PC-9 (cell line): ENCODE measurements at regions not wholly inside any gene's neighbourhood (a gene's known extent, or its start where the extent isn't known, plus 50 kb on each side); places are given as distances from the start of the nearest gene placed in this dataset.

Source experiments
- BruUV-seq: library from RNA; stranded (reverse); fragments of 400-500 nt; replicated peaks from 2 replicates; lab custom pipeline; 2021; lab: Mats Ljungman, UMichigan
- CTCF ChIA-PET: fragments of 300-600 bp; sonication (Branson Sonifier 250); formaldehyde crosslinking; loops from one replicate; lab custom pipeline; 2022; ENCODE audit warnings: antibody characterized with exemption; lab: Charles Lee
- POLR2A ChIA-PET: fragments of 300-600 bp; sonication (Branson Sonifier 250); formaldehyde crosslinking; loops from one replicate; lab custom pipeline; 2022; ENCODE audit warnings: antibody characterized with exemption; ENCODE audit not compliant: unreplicated experiment; lab: Charles Lee
- DNase-seq, 2 experiments: peaks; one replicate each; pipeline versions ENCODE4 v3.0.0 to v3.0.0-alpha.2; 2015 to 2022; ENCODE audit warnings: mixed read lengths in 1 of 2
- H2AFZ ChIP-seq: fragments of 200-600 bp; sonication (generic); 2 replicates; pipeline ENCODE4 v1.8.1; 2017; ENCODE audit warnings: antibody characterized with exemption
- H3F3A ChIP-seq: fragments of 200-600 bp; sonication (generic); 2 replicates; pipeline ENCODE4 v1.8.1; 2017; ENCODE audit warnings: antibody characterized with exemption, mild to moderate bottlenecking, low read depth; ENCODE audit not compliant: insufficient read depth
- H3K27ac ChIP-seq: fragments of 200-600 bp; sonication (generic); 2 replicates; pipeline ENCODE4 v1.6.1; 2016; ENCODE audit warnings: mixed run types
- H3K27me3 ChIP-seq: fragments of 200-600 bp; sonication (generic); 2 replicates; pipeline ENCODE4 v1.6.1; 2016; ENCODE audit warnings: low read depth, mixed run types; ENCODE audit not compliant: insufficient read depth
- H3K36me3 ChIP-seq: fragments of 200-600 bp; sonication (generic); 2 replicates; pipeline ENCODE4 v1.6.1; 2016; ENCODE audit warnings: low read depth, mixed run types
- H3K4me1 ChIP-seq: fragments of 200-600 bp; sonication (generic); replicated peaks from 2 replicates; pipeline ENCODE4 v1.6.1; 2016; ENCODE audit warnings: mixed run types; ENCODE audit not compliant: insufficient read depth
- H3K4me2 ChIP-seq: fragments of 200-600 bp; sonication (generic); 2 replicates; pipeline ENCODE4 v1.6.1; 2017; ENCODE audit warnings: mixed run types
- H3K4me3 ChIP-seq: fragments of 200-600 bp; sonication (generic); 2 replicates; pipeline ENCODE4 v1.6.1; 2016; ENCODE audit warnings: mixed run types
- H3K79me2 ChIP-seq: fragments of 200-600 bp; sonication (generic); 2 replicates; pipeline ENCODE4 v1.6.1; 2017; ENCODE audit warnings: low read depth, mixed run types
- H3K9me2 ChIP-seq: fragments of 200-600 bp; sonication (generic); 2 replicates; pipeline ENCODE4 v1.8.1; 2017; ENCODE audit warnings: mild to moderate bottlenecking; ENCODE audit not compliant: insufficient read depth
- H3K9me3 ChIP-seq: fragments of 200-600 bp; sonication (generic); 2 replicates; pipeline ENCODE4 v1.8.1; 2016; ENCODE audit warnings: low read depth; ENCODE audit not compliant: insufficient read depth
- H4K20me1 ChIP-seq: fragments of 200-600 bp; sonication (generic); 2 replicates; pipeline ENCODE4 v1.8.1; 2017; ENCODE audit not compliant: insufficient read depth
- EZH2 ChIP-seq: fragments of 200-600 bp; sonication (generic); IDR thresholded peaks from 2 replicates; pipeline ENCODE4 v1.8.0; 2017; ENCODE audit warnings: antibody characterized with exemption, low read depth
- intact Hi-C: fragments of 100-400 bp; cut with micrococcal nuclease; formaldehyde crosslinking; loops from one replicate; pipeline ENCODE4 v1.10.0; 2022; ENCODE audit not compliant: unreplicated experiment
- TF ChIP-seq, protein P1 (sequence below): fragments of 200-600 bp; sonication (generic); conservative IDR thresholded peaks from 2 replicates; pipeline ENCODE4 v1.6.1; 2017; ENCODE audit warnings: mixed run types, antibody characterized with exemption, mild to moderate bottlenecking, moderate library complexity

DNA sequence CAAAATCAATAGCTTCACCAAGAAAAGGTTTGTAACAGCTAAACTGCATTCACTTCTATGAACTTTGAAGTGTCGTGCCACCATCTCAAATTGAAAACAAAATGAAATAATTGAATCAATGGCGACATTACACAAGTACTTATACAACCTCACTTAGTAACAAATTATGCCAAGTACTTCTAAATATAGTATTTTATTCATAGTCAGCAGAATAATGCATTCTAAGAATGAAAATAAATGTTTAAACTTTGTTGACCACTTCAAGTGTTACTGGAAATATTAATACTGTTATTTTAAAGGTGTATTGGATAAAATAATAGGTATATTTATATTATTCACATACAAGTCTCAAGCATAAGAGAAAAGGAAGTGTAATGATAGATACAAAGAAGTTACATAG is 280.1 kb upstream of the HTR1E start:
- Histone ChIP-seq H3K9me3 (no peaks in the 10 kb centered on the region), H4K20me1 (no peaks in the 10 kb centered on the region), H3K4me2 (no peak overlapping the region), H3K4me1 (no peaks in the 10 kb centered on the region), H3K4me3 (no peak overlapping the region), H3K36me3 (no peaks in the 10 kb centered on the region), H3K27me3 (no peaks in the 10 kb centered on the region), H3F3A (no peaks in the 10 kb centered on the region), H2AFZ (no peak overlapping the region), H3K27ac (no peak overlapping the region), H3K9me2 (no peaks in the 10 kb centered on the region), H3K79me2 (no peaks in the 10 kb centered on the region)
- ChIA-PET CTCF (no interaction called here), POLR2A (no interaction called here)
- TF ChIP-seq, protein P1, sequence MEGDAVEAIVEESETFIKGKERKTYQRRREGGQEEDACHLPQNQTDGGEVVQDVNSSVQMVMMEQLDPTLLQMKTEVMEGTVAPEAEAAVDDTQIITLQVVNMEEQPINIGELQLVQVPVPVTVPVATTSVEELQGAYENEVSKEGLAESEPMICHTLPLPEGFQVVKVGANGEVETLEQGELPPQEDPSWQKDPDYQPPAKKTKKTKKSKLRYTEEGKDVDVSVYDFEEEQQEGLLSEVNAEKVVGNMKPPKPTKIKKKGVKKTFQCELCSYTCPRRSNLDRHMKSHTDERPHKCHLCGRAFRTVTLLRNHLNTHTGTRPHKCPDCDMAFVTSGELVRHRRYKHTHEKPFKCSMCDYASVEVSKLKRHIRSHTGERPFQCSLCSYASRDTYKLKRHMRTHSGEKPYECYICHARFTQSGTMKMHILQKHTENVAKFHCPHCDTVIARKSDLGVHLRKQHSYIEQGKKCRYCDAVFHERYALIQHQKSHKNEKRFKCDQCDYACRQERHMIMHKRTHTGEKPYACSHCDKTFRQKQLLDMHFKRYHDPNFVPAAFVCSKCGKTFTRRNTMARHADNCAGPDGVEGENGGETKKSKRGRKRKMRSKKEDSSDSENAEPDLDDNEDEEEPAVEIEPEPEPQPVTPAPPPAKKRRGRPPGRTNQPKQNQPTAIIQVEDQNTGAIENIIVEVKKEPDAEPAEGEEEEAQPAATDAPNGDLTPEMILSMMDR = no peak
- no peak for TF ChIP-seq EZH2
- no TSS peak for BruUV-seq
- DNase-seq = no peak
- intact Hi-C loops = no loop called here

DNA sequence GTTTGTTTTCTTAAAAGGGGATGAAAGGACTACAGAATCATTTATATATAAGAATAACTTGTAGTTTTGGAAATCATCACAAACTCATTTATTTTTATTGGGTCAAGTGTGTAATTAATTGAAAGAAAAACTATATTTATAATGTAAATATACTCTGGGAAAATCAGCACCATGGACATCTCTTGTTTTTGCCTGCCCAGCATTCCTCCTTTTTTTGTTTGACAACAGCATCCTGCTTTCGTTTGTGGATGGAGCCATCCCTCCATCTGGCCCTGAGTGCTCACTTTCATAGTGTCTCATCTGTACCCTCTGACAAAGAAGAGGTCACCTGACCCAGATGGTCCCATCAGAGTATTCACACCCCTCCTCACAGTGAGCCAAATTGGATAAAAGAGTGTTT is 308.2 kb upstream of the HTR1E start:
- no peaks in the 10 kb centered on the region for H3K4me1 ChIP-seq
- no peaks in the 10 kb centered on the region for H3K27me3 ChIP-seq
- H3K9me3 ChIP-seq = no peaks in the 10 kb centered on the region
- no peak overlapping the region for H2AFZ ChIP-seq
- no peak overlapping the region for H3K4me2 ChIP-seq
- no peak overlapping the region for H3K4me3 ChIP-seq
- BruUV-seq = no TSS peak
- no peak for DNase-seq
- TF ChIP-seq EZH2 = no peak
- TF ChIP-seq, protein P1 = no peak
- H3K79me2 ChIP-seq = no peaks in the 10 kb centered on the region
- ChIA-PET CTCF (no interaction called here), POLR2A (no interaction called here)
- H4K20me1 ChIP-seq = no peaks in the 10 kb centered on the region
- intact Hi-C loops = no loop called here
- H3F3A ChIP-seq = no peaks in the 10 kb centered on the region
- no peaks in the 10 kb centered on the region for H3K9me2 ChIP-seq
- H3K27ac ChIP-seq = no peak overlapping the region
- no peaks in the 10 kb centered on the region for H3K36me3 ChIP-seq

DNA sequence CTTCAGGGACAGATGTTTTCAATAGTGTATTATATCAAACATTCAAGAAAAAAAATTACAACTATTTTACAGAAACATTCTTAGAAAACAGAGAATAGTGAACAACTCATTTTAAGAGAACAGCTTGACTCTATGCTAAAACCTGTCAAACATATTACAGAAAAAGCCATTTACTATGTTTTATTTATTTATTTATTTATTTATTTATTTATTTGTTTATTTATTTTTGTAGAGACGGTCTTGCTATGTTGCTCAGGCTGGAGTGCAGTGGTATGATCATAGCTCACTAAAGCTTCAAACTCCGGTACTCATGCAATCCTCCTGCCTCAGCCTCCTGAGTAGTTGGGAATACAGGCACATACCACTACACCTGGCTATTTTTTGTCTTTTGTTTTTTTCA is 317.9 kb upstream of the HTR1E start:
- no peak overlapping the region for H3K4me3 ChIP-seq
- TF ChIP-seq, protein P1 = no peak
- no peak for TF ChIP-seq EZH2
- no peaks in the 10 kb centered on the region for H3K36me3 ChIP-seq
- H3K4me1 ChIP-seq = no peaks in the 10 kb centered on the region
- no peaks in the 10 kb centered on the region for H3K9me2 ChIP-seq
- intact Hi-C loops = no loop called here
- H3K4me2 ChIP-seq = no peak overlapping the region
- no peak overlapping the region for H2AFZ ChIP-seq
- H3K79me2 ChIP-seq = no peaks in the 10 kb centered on the region
- H3F3A ChIP-seq = no peaks in the 10 kb centered on the region
- ChIA-PET POLR2A (no interaction called here), CTCF (no interaction called here)
- no peak for DNase-seq
- H3K9me3 ChIP-seq = no peaks in the 10 kb centered on the region
- no peak overlapping the region for H3K27ac ChIP-seq
- BruUV-seq = no TSS peak
- H3K27me3 ChIP-seq = no peaks in the 10 kb centered on the region
- H4K20me1 ChIP-seq = no peaks in the 10 kb centered on the region
